Inflammatory macrophage (primary cell): ENCODE measurements at regions not wholly inside any gene's neighbourhood (a gene's known extent, or its start where the extent isn't known, plus 50 kb on each side); places are given as distances from the start of the nearest gene placed in this dataset.
A peak's percentile ranks its signal among the peaks of the same experiment; 100 is the strongest.

ENCODE experiments used
- DNase-seq, 2 donors: peaks; one replicate each; pipeline ENCODE4 v3.0.0-alpha.2; 2020 to 2022

- no peak for DNase-seq
These were observed 157.4 kb downstream of the CAAP1 start for GRCh38 chr9:26735160-26735559.

DNA sequence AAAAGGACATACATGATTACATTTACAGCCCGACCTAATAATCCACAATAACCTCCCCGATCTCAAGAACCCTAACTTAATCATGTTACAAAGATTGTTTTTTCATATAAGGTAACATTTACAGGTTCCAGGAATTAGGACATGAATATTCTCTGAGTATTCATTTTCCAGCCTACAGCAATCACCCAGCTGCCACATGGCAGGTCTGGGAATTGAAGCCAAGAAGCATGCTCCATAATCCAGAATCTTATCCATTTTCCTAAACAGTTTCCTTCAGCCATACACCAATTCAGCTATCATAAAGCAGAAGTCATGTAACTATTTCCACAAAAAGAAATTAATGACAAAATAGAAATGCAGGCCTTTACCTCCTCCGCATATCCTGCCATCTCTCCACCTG is 163.4 kb downstream of the CAAP1 start:
- no peak for DNase-seq

GRCh38 chr9:26727471-26727870 is 165.1 kb downstream of the CAAP1 start:
- no peak for DNase-seq

GRCh38 chr9:26725573-26725972 is 167.0 kb downstream of the CAAP1 start:
- DNase-seq: no peak

DNA sequence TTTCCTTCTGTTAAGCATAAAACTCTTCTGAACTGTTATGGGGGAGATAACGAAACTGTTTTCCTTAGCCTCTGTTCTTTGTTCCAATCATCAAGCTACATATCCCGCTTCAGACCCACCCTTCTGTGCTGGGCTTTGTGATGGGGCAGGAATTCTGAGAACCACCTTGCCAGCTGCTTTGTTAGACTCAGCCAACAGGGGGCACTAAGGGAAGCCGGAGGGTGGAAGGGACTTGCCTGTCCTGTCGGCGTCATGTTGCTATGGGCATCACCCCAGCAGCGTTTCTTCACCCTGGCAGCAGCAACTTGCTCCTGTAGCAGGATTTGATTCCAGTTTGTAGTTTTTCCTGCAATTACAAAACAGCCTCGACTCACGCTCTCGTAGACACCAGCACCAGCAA is 169.1 kb downstream of the CAAP1 start:
- DNase-seq: peak in 1 of 2 donors; percentile 20

DNA sequence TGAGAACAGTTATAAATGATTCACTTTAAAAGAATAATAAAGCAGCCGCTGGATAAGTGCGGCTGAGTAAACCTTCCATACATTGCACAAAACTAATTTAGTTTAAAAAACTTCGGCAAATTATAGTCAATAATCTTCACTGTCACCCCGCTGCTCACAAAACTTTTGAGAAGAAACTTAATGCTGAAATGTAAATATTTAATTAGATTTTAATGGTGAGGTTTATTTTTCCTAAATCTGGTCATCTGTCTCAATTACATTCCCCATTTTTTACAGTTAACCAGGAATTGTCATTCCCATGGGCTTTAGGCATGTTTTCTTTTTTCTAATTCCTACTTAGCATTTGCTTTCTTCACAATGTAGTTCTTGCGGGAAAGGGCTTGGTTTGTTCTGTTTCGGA is 169.8 kb downstream of the CAAP1 start:
- no peak for DNase-seq

DNA sequence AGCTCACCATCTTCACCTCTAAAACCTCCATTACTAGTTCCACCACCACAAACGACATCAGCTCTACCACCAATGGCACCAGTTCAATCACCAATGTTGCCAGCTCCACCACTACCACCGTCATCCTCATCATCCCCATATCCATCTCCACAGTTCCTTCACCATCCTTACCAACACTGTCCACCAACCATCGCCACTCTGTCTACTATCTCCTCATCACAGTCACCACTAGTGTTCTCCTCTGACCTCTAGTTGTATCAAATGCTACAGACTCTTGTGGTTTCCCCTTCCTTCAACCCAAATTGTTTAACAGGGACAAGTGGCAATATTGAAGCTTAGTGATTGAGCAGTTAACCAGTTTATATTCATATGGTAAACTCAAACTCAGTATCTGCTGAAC is 182.6 kb downstream of the CAAP1 start:
- DNase-seq: no peak

DNA sequence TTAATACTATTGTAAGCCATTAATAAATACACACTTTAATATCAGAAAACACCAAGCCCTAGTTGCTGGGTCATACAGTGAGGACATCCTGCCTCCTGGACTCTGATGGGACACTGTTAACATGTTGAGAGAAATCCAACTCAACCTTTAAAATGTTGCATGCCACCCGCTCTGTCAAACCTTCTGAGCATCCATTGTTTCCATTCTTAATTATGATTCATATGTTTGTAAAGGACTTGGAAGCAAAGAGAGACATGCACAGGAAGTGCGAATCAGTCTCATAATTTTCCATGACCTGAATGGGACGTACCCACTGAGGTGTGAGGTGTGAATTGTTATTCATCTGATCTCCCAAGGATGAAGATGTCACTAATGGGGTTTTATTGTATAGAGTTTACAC is 186.4 kb downstream of the CAAP1 start:
- no peak for DNase-seq

- no peak for DNase-seq
These were observed 197.3 kb downstream of the CAAP1 start for GRCh38 chr9:26695298-26695622.

DNA sequence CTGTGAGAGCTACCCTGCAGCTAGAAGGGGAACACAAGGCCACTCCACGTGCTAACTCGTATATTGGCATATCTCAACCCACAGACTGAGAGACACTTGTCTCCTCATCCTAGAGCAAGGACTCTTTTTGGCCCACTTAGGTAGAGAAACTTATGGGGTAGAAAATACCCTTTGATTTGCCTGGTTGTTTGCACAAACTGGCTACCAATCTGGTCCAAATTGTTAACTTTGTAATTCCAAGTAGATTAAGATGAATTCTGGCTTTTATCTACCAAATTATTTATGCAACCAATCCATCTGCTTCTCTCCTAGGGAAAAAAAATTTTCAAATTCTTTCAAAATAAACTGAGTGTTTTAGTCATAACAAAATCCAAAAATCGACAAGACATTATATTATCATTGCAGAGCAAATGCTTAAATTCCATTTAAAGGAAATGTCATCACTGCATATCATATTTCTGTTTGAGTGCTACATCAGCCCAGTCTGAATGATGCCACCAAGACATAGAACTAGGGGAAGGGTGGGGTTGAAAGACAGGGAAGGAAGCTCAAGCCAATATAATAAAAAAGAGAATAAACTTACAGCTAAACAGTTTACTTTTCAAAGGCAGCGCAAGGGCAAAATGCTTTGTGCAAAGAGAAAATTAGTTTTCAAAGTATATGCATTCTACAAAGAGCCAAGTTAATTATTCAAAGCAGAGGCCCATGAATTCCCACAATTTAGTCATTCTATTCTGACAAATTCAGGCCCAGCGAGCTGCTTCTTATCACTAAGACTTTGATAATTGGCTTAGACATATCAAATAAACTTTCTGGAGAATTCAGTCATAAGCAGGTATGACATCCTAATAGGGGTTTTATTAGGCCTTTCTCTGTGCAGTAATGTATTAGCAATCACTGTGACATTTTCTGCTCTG is 198.0 kb downstream of the CAAP1 start:
- DNase-seq: no peak

GRCh38 chr9:26689041-26689440 is 203.6 kb downstream of the CAAP1 start:
- no peak for DNase-seq

DNA sequence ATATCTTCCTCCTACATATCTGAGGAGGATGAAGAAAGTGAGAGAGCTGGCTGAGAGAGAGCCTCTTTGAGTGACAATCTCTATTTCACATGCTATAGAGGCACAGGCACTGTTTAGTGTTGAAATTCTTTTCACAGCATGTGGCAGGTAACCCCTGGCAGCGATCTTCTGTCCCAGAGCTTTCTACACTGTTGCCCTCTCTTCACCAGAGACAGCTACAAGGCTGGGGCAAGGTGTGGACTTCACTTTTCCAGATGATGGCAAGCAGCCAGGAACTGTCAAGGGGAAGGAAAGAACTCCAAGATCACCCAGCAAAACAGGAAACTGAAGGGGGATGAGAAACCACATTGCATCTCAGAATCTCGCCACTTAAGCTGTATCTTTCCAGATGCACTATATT is 205.2 kb downstream of the CAAP1 start:
- DNase-seq: no peak

DNA sequence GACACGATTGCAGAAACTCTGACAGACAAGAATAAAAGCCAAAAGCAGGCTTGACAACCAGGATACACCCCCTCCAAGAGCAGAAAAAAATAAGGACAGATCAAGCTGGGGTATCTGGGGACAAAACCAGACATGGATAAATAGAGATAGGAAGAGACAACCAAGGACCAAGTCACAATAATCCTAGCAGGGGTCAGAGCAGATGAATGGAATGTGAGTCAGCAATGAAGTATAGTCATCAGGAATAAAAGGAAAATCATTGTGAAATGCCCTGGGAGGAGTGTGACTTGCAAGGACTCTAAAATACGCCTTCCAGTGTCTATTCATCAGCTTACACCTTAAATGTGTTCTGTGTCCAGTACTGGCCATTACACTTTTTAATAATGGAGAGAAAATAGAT is 206.8 kb downstream of the CAAP1 start:
- DNase-seq: no peak

- no peak for DNase-seq
These were observed 208.6 kb downstream of the CAAP1 start for GRCh38 chr9:26684029-26684428.

GRCh38 chr9:26682796-26683496 is 209.7 kb downstream of the CAAP1 start:
- no peak for DNase-seq

- DNase-seq: no peak
These were observed 210.6 kb downstream of the CAAP1 start for GRCh38 chr9:26682041-26682440.

DNA sequence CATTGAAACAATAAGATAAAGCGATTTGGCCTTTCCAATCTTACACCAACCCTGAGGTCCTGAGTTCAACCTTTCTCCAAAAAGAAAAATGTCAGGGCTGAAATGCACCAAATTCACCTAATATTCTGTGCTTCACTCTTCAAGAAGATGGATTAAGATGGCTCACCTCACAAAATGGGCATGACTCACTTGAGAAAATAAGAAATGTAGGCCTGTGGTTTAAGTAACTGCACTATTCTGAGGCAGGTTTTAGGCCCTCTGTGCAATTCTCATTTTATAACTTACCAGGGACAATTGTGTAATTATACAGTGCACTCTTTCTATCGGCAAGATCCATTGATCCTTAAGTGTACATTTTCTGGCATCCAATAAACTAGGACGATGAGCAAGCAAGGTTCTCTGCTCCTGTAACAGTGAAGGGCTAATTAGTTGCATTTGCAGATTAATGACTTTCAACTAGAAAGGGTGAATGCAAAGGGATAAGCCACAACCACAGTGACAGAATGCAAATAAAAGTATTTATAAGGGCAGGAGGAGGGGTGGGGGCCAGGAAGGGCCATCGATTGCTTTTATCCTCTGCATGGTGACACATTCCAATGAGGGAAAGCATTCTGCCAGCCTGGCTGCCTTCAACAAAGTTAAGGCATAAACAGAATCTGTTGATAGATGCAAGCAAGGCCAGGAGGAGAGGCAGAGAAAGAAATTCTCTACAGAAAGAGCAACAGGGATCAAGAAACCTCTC is 214.5 kb downstream of the CAAP1 start:
- DNase-seq: no peak

DNA sequence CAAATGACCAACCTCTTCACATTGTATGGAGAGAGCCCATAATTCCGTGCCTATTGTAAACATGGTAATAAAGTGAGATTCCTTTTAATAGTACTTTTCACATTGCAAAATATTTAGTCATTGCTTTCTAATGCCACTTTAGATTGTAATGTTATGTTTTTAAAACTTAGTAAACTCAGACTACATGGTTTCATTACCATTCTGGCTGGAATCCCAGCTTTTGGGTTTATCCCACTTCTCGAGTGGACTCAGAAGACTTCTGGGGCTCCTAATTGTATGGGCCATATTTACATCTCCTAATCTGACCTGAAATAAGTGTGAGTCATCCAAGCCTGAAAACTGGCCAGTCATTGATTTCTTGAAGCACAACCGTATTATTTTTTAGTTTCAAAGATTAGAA is 217.6 kb downstream of the CAAP1 start:
- no peak for DNase-seq

- no peak for DNase-seq
These were observed 219.3 kb downstream of the CAAP1 start for GRCh38 chr9:26673261-26673660.

- DNase-seq: no peak
These were observed 222.6 kb downstream of the CAAP1 start for GRCh38 chr9:26669701-26670670.

- DNase-seq: no peak
These were observed 224.7 kb downstream of the CAAP1 start for GRCh38 chr9:26667882-26668281.

- no peak for DNase-seq
These were observed 226.9 kb downstream of the CAAP1 start for GRCh38 chr9:26665666-26666065.
